H1 (cell line): ENCODE measurements at regions not wholly inside any gene's neighbourhood (a gene's known extent, or its start where the extent isn't known, plus 50 kb on each side); places are given as distances from the start of the nearest gene placed in this dataset.

ENCODE experiments used
- CEBPB ChIP-seq: IDR thresholded peaks from 2 replicates; pipeline ENCODE4 v1.6.1; 2012; ENCODE audit warnings: low read depth, low read length
- POLR2A ChIP-seq, 2 experiments: IDR thresholded peaks; 1 replicate in 1 of 2; 2 replicates in 1 of 2; pipeline ENCODE4 v1.6.1; 2011; ENCODE audit warnings: low read depth in 2 of 2, low read length in 2 of 2, mild to moderate bottlenecking in 2 of 2; ENCODE audit errors: control extremely low read depth in 1 of 2
- POLR2AphosphoS5 ChIP-seq: IDR thresholded peaks from 2 replicates; pipeline ENCODE4 v1.6.1; 2011; ENCODE audit warnings: low read depth, low read length
- TF ChIP-seq, protein P1 (sequence below), 3 experiments: IDR thresholded peaks; 1 replicate in 2 of 3; 2 replicates in 1 of 3; pipeline versions ENCODE4 v1.5.1 to v1.6.1; 2011; ENCODE audit warnings: low read length in 3 of 3, mild to moderate bottlenecking in 3 of 3, inconsistent platforms in 2 of 3, low read depth in 1 of 3, moderate library complexity in 1 of 3; ENCODE audit not compliant: insufficient read depth in 1 of 3; ENCODE audit errors: control extremely low read depth in 1 of 3

DNA sequence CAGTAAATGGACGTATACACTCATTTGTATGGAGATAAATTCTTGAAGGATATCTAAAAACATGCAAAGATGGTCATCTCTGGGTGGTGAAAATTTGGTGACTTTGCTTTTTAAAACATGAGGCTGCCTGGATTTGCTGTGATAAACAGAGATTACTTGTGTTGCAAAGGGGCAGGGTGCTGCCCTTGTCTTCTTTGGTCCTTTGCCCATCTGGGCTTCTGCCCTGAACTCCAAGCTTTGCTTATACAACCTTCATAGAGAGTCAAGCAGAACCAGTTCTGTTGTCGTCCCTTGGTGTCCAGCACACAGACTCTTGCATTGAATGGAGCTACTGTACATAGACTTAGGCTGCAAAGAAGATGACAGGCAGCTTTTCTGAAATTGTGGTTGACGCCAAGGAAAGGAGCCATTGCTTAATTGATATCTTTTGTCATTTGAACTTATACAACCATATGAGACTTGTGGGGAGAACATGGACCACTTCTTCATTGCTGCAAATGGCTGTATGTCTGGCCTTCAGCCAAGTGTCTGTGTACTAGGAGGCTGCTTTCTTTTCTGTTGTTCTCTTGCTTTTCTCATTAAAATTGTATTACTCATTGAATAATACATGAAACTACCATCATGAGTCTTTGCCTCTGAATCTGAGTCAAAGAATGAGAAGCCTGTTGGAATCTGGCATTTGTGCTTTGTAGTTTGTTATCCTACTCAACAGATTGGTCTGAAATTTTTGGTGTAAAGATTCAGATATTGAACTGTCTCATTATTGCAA, 152.5 kb downstream of the DMRT2 start:
- TF ChIP-seq POLR2AphosphoS5 (no peak), POLR2A (IDR thresholded peaks at IDR 0.05; ENCODE audit: control extremely low read depth in 1 of 2, low read depth in 2 of 2, low read length in 2 of 2) (no peak), CEBPB (no peak)
- TF ChIP-seq, protein P1, sequence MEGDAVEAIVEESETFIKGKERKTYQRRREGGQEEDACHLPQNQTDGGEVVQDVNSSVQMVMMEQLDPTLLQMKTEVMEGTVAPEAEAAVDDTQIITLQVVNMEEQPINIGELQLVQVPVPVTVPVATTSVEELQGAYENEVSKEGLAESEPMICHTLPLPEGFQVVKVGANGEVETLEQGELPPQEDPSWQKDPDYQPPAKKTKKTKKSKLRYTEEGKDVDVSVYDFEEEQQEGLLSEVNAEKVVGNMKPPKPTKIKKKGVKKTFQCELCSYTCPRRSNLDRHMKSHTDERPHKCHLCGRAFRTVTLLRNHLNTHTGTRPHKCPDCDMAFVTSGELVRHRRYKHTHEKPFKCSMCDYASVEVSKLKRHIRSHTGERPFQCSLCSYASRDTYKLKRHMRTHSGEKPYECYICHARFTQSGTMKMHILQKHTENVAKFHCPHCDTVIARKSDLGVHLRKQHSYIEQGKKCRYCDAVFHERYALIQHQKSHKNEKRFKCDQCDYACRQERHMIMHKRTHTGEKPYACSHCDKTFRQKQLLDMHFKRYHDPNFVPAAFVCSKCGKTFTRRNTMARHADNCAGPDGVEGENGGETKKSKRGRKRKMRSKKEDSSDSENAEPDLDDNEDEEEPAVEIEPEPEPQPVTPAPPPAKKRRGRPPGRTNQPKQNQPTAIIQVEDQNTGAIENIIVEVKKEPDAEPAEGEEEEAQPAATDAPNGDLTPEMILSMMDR (IDR thresholded peaks at IDR 0.05; ENCODE audit: control extremely low read depth in 1 of 3, insufficient read depth in 1 of 3, low read depth in 1 of 3, low read length in 3 of 3), result no peak
